Large intestine (tissue), 3 donors: ENCODE measurements at regions not wholly inside any gene's neighbourhood (a gene's known extent, or its start where the extent isn't known, plus 50 kb on each side); places are given as distances from the start of the nearest gene placed in this dataset.

Experiments
- DNase-seq, 2 donors: peaks; one replicate each; pipeline versions ENCODE4 v3.0.0 to v3.0.0-alpha.2; 2013
- H3K27ac ChIP-seq: one replicate; pipeline ENCODE4 v1.5.1; 2013; ENCODE audit warnings: low read length
- H3K27me3 ChIP-seq: 2 replicates; pipeline ENCODE4 v1.6.1; 2013; ENCODE audit warnings: low read length; ENCODE audit not compliant: control insufficient read depth, insufficient read depth
- H3K36me3 ChIP-seq: 2 replicates; pipeline ENCODE4 v1.6.1; 2013; ENCODE audit warnings: low read length; ENCODE audit not compliant: control insufficient read depth, insufficient read depth
- H3K4me1 ChIP-seq: one replicate; pipeline ENCODE4 v1.6.1; 2013; ENCODE audit warnings: low read length; ENCODE audit not compliant: control insufficient read depth, insufficient read depth
- H3K4me3 ChIP-seq: one replicate; pipeline ENCODE4 v1.5.1; 2013; ENCODE audit warnings: low read length
- H3K9me3 ChIP-seq: one replicate; pipeline ENCODE4 v1.6.1; 2013; ENCODE audit warnings: mild to moderate bottlenecking, low read depth, low read length, moderate library complexity; ENCODE audit not compliant: control insufficient read depth
- WGBS: methylation state at CpG from one replicate; pipeline ENCODE4 v1.1.5; 2013; ENCODE audit warnings: low lambda C conversion rate; ENCODE audit not compliant: insufficient coverage; 5-methylcytosine and 5-hydroxymethylcytosine counted together

DNA sequence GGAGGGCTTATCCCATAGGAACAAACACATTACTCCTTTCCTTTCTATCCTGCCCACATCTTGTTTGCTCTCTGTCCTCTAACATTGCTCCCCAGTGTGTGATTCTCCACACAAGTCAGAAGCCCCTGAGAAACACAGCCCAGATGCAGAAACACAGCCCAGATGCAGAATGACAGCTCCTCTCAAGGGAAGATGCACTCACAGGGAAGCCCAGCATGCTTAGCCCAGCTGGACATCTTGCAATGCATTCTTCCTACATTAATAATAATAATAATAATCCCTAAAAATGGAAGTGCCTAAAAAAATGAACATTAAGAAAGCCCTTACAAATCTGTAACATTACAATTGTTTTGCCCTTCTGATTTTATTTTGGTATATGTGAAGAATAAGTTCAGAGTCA is 172.1 kb downstream of the CBLN2 start:
- H3K4me3 ChIP-seq = no peak overlapping the region
- no peak overlapping the region for H3K27ac ChIP-seq
- no peaks in the 10 kb centered on the region for H3K9me3 ChIP-seq
- H3K27me3 ChIP-seq = no peaks in the 10 kb centered on the region
- no peaks in the 10 kb centered on the region for H3K4me1 ChIP-seq
- H3K36me3 ChIP-seq = no peaks in the 10 kb centered on the region
- no peak for DNase-seq

DNA sequence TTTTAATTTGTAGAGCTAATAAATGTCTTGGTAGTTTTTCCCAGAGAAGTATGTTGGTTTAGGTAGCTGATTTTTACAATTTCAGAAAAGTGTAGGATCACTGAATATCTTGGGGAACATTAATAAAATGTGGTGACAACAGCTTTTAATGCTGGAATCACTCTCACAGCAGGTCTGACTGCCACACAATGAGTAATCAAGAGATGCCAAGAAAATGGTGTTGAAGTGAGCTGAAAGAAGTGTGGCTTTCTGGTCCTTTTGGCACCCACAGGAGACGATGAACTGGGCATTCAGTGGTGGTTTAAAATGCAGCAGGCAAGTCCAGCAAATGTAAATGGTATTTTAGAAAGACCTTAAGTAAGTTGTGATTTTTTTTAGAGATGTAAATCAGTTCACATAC is 175.8 kb downstream of the CBLN2 start:
- no CpG with 5 or more reads among the region's 1 CpG for WGBS
- no peaks in the 10 kb centered on the region for H3K4me1 ChIP-seq

DNA sequence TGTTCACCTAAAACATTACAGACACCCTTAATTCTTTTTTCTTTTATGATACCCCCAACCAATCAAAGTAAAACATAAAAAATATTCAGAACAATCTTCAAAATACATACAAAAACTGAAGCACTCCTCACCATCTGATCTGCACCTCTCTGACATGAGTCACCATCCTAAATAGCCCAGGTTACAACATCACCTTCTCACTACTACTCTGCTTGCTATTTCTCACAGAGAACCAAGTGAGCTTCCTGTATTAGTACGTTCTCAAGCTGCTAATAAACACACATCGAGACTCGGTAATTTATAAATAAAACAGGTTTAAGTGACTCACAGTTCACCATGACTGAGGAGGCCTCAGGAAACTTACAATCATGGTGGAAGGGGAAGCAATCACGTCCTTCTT is 183.5 kb downstream of the CBLN2 start:
- no peaks in the 10 kb centered on the region for H3K27me3 ChIP-seq
- no peak overlapping the region for H3K4me3 ChIP-seq
- no peaks in the 10 kb centered on the region for H3K4me1 ChIP-seq
- 80% methylated on average over 1 of the region's 4 CpGs for WGBS
- H3K9me3 ChIP-seq = no peaks in the 10 kb centered on the region
- DNase-seq = no peak
- H3K27ac ChIP-seq = no peak overlapping the region
- H3K36me3 ChIP-seq = no peaks in the 10 kb centered on the region

More for the DNA sequence above, 175.8 kb downstream of the CBLN2 start:
- Histone ChIP-seq H3K27ac (no peak overlapping the region), H3K27me3 (no peaks in the 10 kb centered on the region), H3K4me3 (no peak overlapping the region), H3K36me3 (no peaks in the 10 kb centered on the region), H3K9me3 (no peaks in the 10 kb centered on the region)
- DNase-seq = no peak

DNA sequence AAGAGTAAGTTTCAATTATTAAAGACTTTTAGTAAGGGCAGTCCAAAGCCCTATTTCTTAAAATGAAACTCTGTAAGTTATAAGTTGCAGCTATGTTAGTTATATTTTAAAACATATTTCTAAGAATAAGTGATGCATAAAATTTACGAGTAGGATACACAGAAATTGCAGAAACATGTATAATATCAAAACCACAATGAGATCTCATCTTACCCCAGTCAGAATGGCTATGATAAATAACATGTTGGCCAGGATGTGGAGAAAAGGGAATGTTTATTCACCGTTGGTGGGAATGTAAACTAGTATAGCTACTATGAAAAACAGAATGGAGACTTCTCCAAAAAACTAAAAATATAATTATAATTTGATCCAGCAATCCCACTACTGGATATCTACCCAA is 201.2 kb downstream of the CBLN2 start:
- Histone ChIP-seq H3K9me3 (no peaks in the 10 kb centered on the region), H3K4me1 (no peaks in the 10 kb centered on the region), H3K4me3 (no peak overlapping the region), H3K27ac (no peak overlapping the region), H3K27me3 (no peaks in the 10 kb centered on the region), H3K36me3 (no peaks in the 10 kb centered on the region)
- DNase-seq = no peak
- WGBS = 55% methylated on average over 2 of the region's 2 CpGs

DNA sequence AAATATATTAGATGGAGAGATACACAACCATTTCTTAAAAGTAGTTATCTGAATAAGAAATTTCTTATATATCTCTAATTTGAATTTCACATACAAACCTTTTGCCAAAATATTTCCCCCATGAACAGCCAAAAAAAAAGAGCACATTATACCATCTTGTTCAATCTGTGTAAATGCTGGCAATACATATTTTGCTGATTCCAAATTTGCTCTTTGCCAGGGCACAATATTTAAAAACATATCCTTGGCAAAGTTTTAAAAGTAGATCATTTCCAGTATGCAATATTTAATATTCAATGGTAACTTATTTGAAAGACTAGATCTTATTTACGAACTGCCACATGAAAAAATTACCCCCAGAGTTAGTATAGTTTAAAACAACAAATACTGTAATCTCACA is 204.2 kb downstream of the CBLN2 start:
- no peak overlapping the region for H3K4me3 ChIP-seq
- no peaks in the 10 kb centered on the region for H3K36me3 ChIP-seq
- H3K27ac ChIP-seq = no peak overlapping the region
- DNase-seq = no peak
- H3K4me1 ChIP-seq = no peaks in the 10 kb centered on the region
- WGBS = 88% methylated on average over 1 of the region's 1 CpG
- H3K9me3 ChIP-seq = no peaks in the 10 kb centered on the region
- no peaks in the 10 kb centered on the region for H3K27me3 ChIP-seq

DNA sequence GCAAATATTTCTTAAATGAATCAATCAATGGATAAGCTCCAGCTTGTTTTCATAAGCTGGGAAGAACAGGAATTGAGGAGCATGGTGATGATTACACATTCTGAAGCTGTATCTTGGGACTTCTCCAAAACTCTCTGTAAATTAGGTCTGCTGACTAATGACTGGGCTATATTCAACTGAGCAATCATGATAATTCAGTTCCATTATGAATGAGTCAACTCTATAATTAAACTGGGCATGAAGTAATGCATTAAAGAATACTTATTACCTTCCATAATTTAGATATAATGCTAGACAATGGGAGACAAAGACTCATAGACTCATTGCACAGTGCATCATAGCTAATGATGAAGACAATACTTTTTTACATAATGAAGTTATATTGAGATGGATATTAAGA is 207.4 kb downstream of the CBLN2 start:
- no peaks in the 10 kb centered on the region for H3K4me1 ChIP-seq
- no peak overlapping the region for H3K27ac ChIP-seq
- H3K27me3 ChIP-seq = no peaks in the 10 kb centered on the region
- no peak overlapping the region for H3K4me3 ChIP-seq
- DNase-seq = no peak
- H3K9me3 ChIP-seq = no peaks in the 10 kb centered on the region
- no peaks in the 10 kb centered on the region for H3K36me3 ChIP-seq

DNA sequence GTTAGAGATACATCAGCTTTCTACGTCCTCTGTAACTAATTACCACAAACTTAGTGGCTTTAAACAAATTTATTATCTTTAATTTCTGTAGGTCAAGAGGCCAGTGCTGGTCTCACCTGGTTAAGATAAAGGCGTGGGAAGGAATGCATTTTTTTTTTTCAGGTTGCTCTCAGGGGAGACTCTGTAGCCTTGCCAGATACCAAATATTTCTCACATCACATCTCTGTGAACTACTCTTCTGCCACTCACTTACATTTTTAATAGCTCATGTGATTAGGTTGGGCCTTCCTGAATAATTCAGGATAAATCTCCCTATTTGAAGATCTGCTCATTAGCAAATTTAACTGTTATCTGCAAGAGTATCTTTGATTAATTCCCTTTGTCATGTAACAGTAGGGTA is 214.6 kb downstream of the CBLN2 start:
- no peak for DNase-seq
- WGBS = no CpG with 5 or more reads among the region's 2 CpGs

DNA sequence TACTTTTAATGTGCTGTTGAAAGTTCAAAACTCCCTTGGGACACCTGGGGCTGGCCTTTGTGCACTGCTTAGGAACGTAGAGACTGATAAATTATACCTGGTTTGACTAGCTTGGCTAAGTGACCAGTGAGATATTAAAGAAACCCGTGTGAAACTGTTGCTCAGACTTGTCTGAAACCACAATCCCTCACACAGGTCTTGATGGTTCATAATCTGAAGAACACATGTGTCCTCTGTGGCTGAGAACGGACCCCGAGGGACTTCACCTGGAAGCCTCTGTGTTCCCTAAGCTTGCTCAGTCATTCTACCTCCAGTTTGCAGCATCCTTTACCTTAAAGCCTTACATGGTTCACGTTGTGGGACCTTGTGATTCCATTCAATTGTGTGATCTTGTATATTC is 218.8 kb downstream of the CBLN2 start:
- DNase-seq = no peak
- H3K4me1 ChIP-seq = no peaks in the 10 kb centered on the region
- no peak overlapping the region for H3K4me3 ChIP-seq
- no peaks in the 10 kb centered on the region for H3K27me3 ChIP-seq
- H3K27ac ChIP-seq = no peak overlapping the region
- no CpG with 5 or more reads among the region's 5 CpGs for WGBS
- H3K36me3 ChIP-seq = no peaks in the 10 kb centered on the region
- H3K9me3 ChIP-seq = no peaks in the 10 kb centered on the region

More for the DNA sequence above, 214.6 kb downstream of the CBLN2 start:
- H3K27me3 ChIP-seq = no peaks in the 10 kb centered on the region
- H3K9me3 ChIP-seq = no peaks in the 10 kb centered on the region
- no peaks in the 10 kb centered on the region for H3K36me3 ChIP-seq
- no peak overlapping the region for H3K4me3 ChIP-seq
- H3K27ac ChIP-seq = no peak overlapping the region
- H3K4me1 ChIP-seq = no peaks in the 10 kb centered on the region

DNA sequence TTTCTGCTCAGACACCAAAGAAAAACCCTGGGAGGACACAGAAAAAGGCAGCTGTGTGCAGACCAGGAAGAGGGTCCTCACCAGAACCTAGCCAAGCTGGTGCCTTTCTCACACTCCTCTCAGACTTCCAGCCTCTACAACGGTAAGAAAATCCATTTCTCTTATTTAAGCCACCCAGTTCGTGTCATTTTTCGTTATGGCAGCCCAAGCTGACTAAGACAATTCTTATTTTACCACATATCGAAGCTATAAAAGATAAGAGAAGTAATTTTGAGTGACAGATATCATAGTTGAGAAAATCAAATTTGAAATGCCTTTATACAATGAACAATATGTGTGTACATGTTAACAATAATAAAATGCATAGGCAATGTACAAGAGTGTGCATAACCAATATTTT is 219.5 kb downstream of the CBLN2 start:
- Histone ChIP-seq H3K27me3 (no peaks in the 10 kb centered on the region), H3K36me3 (no peaks in the 10 kb centered on the region), H3K9me3 (no peaks in the 10 kb centered on the region), H3K4me1 (no peaks in the 10 kb centered on the region), H3K4me3 (no peak overlapping the region), H3K27ac (no peak overlapping the region)
- 85% methylated on average over 3 of the region's 4 CpGs for WGBS
- no peak for DNase-seq

DNA sequence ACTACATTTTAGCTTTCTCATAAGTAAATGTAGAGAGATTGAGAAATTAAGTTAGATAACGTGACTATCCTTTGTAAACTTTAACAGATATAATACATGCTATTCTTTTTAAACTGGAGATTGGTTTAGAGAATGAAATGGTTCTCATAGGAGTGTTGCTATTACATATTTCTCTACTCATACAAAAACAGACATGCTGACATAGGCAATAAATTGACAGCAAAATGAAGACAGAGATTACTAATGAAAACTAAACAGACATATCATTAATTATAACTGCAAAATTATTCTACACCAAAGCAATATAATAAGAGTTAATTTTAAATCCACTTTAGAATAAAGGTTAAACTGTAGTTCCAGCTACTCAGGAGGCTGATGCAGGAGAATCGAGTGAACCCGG is 227.6 kb downstream of the CBLN2 start:
- DNase-seq = no peak
- H3K27ac ChIP-seq = no peak overlapping the region
- no peaks in the 10 kb centered on the region for H3K36me3 ChIP-seq
- 60% methylated on average over 1 of the region's 3 CpGs for WGBS
- no peaks in the 10 kb centered on the region for H3K4me1 ChIP-seq
- H3K4me3 ChIP-seq = no peak overlapping the region
- no peaks in the 10 kb centered on the region for H3K27me3 ChIP-seq
- H3K9me3 ChIP-seq = no peaks in the 10 kb centered on the region

DNA sequence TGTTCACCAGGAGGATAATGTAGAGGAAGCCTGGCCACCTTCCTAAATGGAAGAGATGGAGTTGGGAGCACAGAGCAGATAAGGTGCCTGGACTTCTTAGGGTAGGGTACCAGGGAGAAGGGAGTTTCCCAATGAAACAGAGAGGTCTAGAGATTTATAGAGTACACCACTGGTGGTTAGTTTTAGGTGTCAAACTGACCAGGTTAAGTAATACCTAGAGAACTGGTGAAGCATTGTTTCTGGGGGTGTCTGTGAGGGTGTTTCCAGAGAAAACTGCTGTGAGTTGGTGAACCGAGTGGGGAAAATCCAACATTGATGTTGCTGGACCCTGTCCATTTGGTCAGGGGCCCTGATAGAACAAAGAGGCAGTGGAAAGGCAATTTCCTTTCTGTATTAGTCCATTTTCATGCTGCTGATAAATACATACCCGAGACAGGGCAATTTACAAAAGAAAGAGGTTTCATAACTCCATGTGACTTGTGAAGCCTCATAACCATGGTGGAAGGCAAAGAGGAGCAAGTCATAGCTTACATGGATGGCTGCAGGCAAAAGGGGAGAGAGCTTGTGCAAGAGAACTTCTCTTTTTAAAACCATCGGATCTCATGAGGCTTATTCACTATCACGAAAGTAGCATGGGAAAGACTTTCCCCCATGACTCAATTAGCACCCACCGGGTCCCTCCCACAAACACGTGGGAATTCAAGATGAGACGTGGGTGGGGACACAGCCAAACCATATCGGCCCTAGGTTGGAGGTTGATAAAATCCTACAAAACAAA is 260.8 kb downstream of the CBLN2 start:
- H3K4me3 ChIP-seq = no peak overlapping the region
- WGBS = no CpG with 5 or more reads among the region's 8 CpGs
- H3K4me1 ChIP-seq = no peaks in the 10 kb centered on the region
- no peaks in the 10 kb centered on the region for H3K27me3 ChIP-seq
- H3K36me3 ChIP-seq = no peaks in the 10 kb centered on the region
- no peak for DNase-seq
- no peak overlapping the region for H3K27ac ChIP-seq
- no peaks in the 10 kb centered on the region for H3K9me3 ChIP-seq
